ENCODE measurements at regions not wholly inside any gene's neighbourhood (a gene's known extent, or its start where the extent isn't known, plus 50 kb on each side); places are given as distances from the start of the nearest gene placed in this dataset.

DNA sequence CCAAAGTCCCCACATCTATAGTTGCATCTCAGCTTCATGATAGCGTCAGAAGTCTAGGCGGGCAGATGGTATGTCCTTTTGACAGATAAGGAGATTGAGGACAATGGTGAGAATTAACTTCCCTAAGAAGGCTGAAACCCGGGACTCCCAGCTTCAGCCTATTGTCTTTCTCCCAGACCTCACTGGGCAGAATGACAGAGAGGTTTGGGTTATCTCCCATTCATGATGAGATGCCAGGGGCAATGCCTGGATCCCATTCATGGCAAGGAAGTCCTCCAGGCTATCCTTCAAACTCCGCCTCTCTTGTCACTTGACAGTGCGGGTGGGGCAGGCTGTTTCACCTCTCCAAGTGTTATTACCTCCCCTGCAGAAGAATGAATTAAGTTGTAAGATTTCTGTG is 100.3 kb downstream of the IRX5 start:
- TF ChIP-seq, protein P1, sequence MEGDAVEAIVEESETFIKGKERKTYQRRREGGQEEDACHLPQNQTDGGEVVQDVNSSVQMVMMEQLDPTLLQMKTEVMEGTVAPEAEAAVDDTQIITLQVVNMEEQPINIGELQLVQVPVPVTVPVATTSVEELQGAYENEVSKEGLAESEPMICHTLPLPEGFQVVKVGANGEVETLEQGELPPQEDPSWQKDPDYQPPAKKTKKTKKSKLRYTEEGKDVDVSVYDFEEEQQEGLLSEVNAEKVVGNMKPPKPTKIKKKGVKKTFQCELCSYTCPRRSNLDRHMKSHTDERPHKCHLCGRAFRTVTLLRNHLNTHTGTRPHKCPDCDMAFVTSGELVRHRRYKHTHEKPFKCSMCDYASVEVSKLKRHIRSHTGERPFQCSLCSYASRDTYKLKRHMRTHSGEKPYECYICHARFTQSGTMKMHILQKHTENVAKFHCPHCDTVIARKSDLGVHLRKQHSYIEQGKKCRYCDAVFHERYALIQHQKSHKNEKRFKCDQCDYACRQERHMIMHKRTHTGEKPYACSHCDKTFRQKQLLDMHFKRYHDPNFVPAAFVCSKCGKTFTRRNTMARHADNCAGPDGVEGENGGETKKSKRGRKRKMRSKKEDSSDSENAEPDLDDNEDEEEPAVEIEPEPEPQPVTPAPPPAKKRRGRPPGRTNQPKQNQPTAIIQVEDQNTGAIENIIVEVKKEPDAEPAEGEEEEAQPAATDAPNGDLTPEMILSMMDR (conservative IDR thresholded peaks at IDR 0.05 in 1 of 2, IDR thresholded peaks at IDR 0.05 in 1 of 2; ENCODE audit: extremely low read depth in 1 of 2, insufficient read depth in 1 of 2, low read depth in 1 of 2, low read length in 2 of 2), result no peak
- TF ChIP-seq EZH2 (IDR thresholded peaks at IDR 0.05; ENCODE audit: borderline replicate concordance, low read length), result no peak
